WTC11 (cell line): ENCODE measurements at regions not wholly inside any gene's neighbourhood (a gene's known extent, or its start where the extent isn't known, plus 50 kb on each side); places are given as distances from the start of the nearest gene placed in this dataset.

Experiments used
- CTCF ChIP-seq: fragments of 200-600 bp; IDR thresholded peaks from 2 replicates; pipeline ENCODE4 v1.8.0; 2022; ENCODE audit warnings: antibody characterized with exemption
- IRF1 ChIP-seq: sonication (generic); formaldehyde crosslinking; IDR thresholded peaks from 2 replicates; pipeline ENCODE4 v1.8.0; 2023; ENCODE audit warnings: missing genetic modification reagents
- TEAD4 ChIP-seq: sonication (generic); formaldehyde crosslinking; IDR thresholded peaks from 2 replicates; pipeline ENCODE4 v1.8.0; 2022; ENCODE audit warnings: mild to moderate bottlenecking, missing genetic modification reagents

GRCh38 chr10:91137011-91137643 is 83.3 kb upstream of the PCGF5 start:
- TF ChIP-seq CTCF (no peak), TEAD4 (no peak), IRF1 (no peak)
